ENCODE measurements at regions not wholly inside any gene's neighbourhood (a gene's known extent, or its start where the extent isn't known, plus 50 kb on each side); places are given as distances from the start of the nearest gene placed in this dataset.

DNA sequence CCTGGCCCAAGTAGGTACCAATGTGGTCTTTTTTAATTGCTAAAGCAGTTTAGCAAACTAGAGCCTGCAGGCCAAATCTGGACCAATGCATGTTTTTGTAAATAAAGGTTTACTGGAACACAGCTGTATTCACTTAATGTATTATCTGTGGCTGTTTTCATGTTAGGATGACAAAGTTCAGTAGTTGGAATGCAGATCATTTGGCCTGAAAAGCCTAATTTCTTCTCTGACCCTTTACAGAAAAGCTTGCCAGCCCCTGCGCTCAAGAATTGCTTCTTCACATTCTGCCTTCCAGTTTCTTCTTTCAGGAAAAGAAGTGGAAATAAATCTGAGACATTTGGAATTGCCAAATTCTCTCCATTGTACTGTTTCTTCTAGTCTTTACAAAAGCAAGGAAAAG lies 90.0 kb upstream of the MC3R start:
- DNase-seq: no peak
- no peak for TF ChIP-seq POLR2A (IDR thresholded peaks at IDR 0.05)
- TF ChIP-seq, protein P1, sequence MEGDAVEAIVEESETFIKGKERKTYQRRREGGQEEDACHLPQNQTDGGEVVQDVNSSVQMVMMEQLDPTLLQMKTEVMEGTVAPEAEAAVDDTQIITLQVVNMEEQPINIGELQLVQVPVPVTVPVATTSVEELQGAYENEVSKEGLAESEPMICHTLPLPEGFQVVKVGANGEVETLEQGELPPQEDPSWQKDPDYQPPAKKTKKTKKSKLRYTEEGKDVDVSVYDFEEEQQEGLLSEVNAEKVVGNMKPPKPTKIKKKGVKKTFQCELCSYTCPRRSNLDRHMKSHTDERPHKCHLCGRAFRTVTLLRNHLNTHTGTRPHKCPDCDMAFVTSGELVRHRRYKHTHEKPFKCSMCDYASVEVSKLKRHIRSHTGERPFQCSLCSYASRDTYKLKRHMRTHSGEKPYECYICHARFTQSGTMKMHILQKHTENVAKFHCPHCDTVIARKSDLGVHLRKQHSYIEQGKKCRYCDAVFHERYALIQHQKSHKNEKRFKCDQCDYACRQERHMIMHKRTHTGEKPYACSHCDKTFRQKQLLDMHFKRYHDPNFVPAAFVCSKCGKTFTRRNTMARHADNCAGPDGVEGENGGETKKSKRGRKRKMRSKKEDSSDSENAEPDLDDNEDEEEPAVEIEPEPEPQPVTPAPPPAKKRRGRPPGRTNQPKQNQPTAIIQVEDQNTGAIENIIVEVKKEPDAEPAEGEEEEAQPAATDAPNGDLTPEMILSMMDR (IDR thresholded peaks at IDR 0.05): no peak
- intact Hi-C loops (cut with DNase I; ENCODE audit: low total_unique reads): no loop called here
- Histone ChIP-seq H3K27ac (no peak overlapping the region), H3K4me3 (no peak overlapping the region), H3K27me3 (no peaks in the 10 kb centered on the region), H3K9me3 (no peaks in the 10 kb centered on the region), H3K4me1 (no peaks in the 10 kb centered on the region), H3K36me3 (no peaks in the 10 kb centered on the region)

DNA sequence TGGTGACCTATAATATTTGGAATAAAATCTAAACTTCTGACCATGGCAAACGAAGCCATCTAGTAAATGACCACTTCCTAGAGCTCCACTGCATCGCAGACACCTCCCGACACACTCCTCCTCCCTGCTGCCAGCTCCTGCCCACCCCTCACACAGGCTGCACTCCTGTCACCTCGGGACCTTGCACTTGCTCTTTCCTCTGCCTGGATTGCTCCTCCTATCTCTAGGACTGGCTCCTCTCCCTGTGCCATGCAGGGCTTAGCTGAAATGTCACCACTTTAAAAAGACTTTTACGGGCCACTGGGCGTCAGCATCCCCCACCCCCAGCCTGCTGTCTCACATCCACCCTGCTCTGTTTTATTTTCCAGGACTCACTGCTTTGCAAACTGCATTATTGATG lies 87.6 kb upstream of the MC3R start:
- H3K4me3 ChIP-seq: no peak overlapping the region
- H3K27me3 ChIP-seq: no peaks in the 10 kb centered on the region
- no peak for TF ChIP-seq POLR2A (IDR thresholded peaks at IDR 0.05)
- TF ChIP-seq, protein P1 (IDR thresholded peaks at IDR 0.05): no peak
- H3K36me3 ChIP-seq: no peaks in the 10 kb centered on the region
- no peaks in the 10 kb centered on the region for H3K9me3 ChIP-seq
- no peaks in the 10 kb centered on the region for H3K4me1 ChIP-seq
- no peak overlapping the region for H3K27ac ChIP-seq
- intact Hi-C loops (cut with DNase I; ENCODE audit: low total_unique reads): no loop called here
- no peak for DNase-seq

DNA sequence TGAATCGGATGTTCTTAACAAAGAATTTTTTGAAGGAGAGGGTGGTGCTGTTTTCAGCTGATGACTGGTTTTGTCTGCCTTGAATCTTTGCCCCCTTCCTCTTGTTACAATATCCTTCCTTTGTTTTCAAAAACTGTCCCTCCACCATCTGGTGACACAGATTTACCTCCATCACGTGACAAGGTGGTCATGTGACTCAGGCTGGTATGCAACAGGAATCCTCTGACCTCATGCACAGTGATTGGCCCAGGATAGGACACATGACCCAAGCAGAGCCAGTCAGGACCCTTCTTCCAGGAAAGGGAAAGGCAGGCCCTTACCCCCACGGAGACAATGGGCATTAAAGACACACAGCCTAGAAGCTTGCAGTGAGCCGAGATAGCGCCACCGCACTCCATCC lies 84.7 kb upstream of the MC3R start:
- no peak overlapping the region for H3K4me3 ChIP-seq
- TF ChIP-seq, protein P1 (IDR thresholded peaks at IDR 0.05): no peak
- intact Hi-C loops (cut with DNase I; ENCODE audit: low total_unique reads): no loop called here
- no peaks in the 10 kb centered on the region for H3K27me3 ChIP-seq
- no peak overlapping the region for H3K27ac ChIP-seq
- H3K4me1 ChIP-seq: no peaks in the 10 kb centered on the region
- no peak for DNase-seq
- H3K36me3 ChIP-seq: no peaks in the 10 kb centered on the region
- no peaks in the 10 kb centered on the region for H3K9me3 ChIP-seq

DNA sequence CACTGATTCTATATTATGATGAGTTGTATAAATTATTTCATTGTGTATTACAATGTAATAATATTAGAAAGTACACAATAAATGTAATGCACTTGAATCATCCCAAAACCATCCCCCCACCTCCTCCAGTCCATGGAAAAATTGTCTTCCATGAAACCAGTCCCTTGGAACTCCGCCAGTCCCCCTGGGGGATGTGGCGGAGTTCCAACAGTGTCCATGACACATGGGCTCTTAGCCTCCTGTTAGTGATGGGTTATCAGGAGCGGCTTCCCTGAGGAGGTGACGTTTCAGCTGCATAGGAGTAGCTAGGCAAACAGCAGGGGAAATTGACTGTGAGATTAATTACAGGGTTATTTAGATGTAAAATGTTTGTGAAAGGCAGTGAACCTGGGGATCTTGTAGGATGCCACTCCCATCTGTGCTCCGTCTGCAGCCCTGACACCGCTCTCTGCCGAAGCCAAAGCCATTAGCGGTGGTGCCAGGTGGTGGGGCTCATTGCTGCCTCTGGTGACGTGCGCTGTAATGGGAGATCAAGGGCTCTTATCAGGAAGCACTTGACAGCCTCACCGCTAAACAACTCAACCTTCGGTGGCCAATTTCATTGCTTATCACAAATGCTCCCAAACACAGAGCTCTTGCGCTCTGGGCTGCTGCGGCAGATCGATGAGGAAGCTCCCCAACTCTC lies 81.6 kb upstream of the MC3R start:
- intact Hi-C loops (cut with DNase I; ENCODE audit: low total_unique reads): no loop called here
- H3K4me1 ChIP-seq: no peaks in the 10 kb centered on the region

More for the DNA sequence above, 81.6 kb upstream of the MC3R start:
- no peak overlapping the region for H3K27ac ChIP-seq
- no peaks in the 10 kb centered on the region for H3K36me3 ChIP-seq
- no peaks in the 10 kb centered on the region for H3K27me3 ChIP-seq
- no peak for DNase-seq
- no peak overlapping the region for H3K4me3 ChIP-seq
- no peaks in the 10 kb centered on the region for H3K9me3 ChIP-seq
- TF ChIP-seq, protein P1 (IDR thresholded peaks at IDR 0.05): no peak
- no peak for TF ChIP-seq POLR2A (IDR thresholded peaks at IDR 0.05)

Data from uterus (tissue), 3 donors.